H1 (cell line): ENCODE measurements at regions not wholly inside any gene's neighbourhood (a gene's known extent, or its start where the extent isn't known, plus 50 kb on each side); places are given as distances from the start of the nearest gene placed in this dataset.

Experiments
- CTCF ChIA-PET: fragments of 300-600 bp; sonication (Branson Sonifier 250); formaldehyde crosslinking; loops from one replicate; lab custom pipeline; 2021; ENCODE audit not compliant: partially characterized antibody; lab: Charles Lee
- POLR2A ChIA-PET: fragments of 300-600 bp; sonication (Branson Sonifier 250); formaldehyde crosslinking; loops from one replicate; lab custom pipeline; 2021; ENCODE audit warnings: inconsistent platforms; ENCODE audit not compliant: partially characterized antibody; lab: Charles Lee
- DNase-seq, 2 experiments: peaks; one replicate each; pipeline versions ENCODE4 v3.0.0 to v3.0.0-alpha.2; 2010 to 2022; ENCODE audit warnings: low spot score in 2 of 2, low read depth in 1 of 2, mixed read lengths in 1 of 2
- FAIRE-seq: peaks from 2 replicates; lab custom pipeline; 2011; peaks lifted over from hg19 to GRCh38; lab: Jason Lieb, UNC
- H2AFZ ChIP-seq: 2 replicates; pipeline ENCODE4 v1.8.1; 2012; ENCODE audit warnings: low read length, inconsistent platforms
- H2AK5ac ChIP-seq: 2 replicates; pipeline ENCODE4 v1.6.1; 2013; ENCODE audit warnings: low read depth, low read length
- H2BK120ac ChIP-seq: replicated peaks from 2 replicates; pipeline ENCODE3; 2013; ENCODE audit warnings: low read depth, low read length, inconsistent platforms
- H2BK12ac ChIP-seq: 2 replicates; pipeline ENCODE4 v1.6.1; 2013; ENCODE audit warnings: low read depth, low read length
- H2BK15ac ChIP-seq: 2 replicates; pipeline ENCODE4 v1.6.1; 2013; ENCODE audit warnings: low read length
- H2BK20ac ChIP-seq: 2 replicates; pipeline ENCODE4 v1.6.1; 2013; ENCODE audit warnings: low read length
- H2BK5ac ChIP-seq: 2 replicates; pipeline ENCODE4 v1.6.1; 2013; ENCODE audit warnings: low read depth, low read length
- H3K14ac ChIP-seq: 2 replicates; pipeline ENCODE4 v1.6.1; 2013; ENCODE audit warnings: inconsistent platforms; ENCODE audit not compliant: insufficient read length
- H3K18ac ChIP-seq: 2 replicates; pipeline ENCODE4 v1.6.1; 2013; ENCODE audit warnings: low read length; ENCODE audit errors: extremely low read depth
- H3K23ac ChIP-seq: 2 replicates; pipeline ENCODE4 v1.6.1; 2013; ENCODE audit warnings: inconsistent platforms; ENCODE audit not compliant: insufficient read length
- H3K23me2 ChIP-seq: 2 replicates; pipeline ENCODE4 v1.6.1; 2013; ENCODE audit warnings: low read depth, low read length
- H3K27ac ChIP-seq: 2 replicates; pipeline ENCODE4 v1.6.1; 2011; ENCODE audit warnings: low read depth, low read length, inconsistent platforms
- H3K27me3 ChIP-seq, 4 experiments: replicated peaks in 1 of 4; 1 replicate in 1 of 4; 2 replicates in 3 of 4; pipeline versions ENCODE4 v1.6.1 to v1.8.1; 2011 to 2013; ENCODE audit warnings: low read length in 3 of 4, mild to moderate bottlenecking in 3 of 4, inconsistent platforms in 2 of 4, mixed read lengths in 2 of 4, moderate library complexity in 1 of 4; ENCODE audit not compliant: control insufficient read depth in 3 of 4, insufficient read depth in 3 of 4; ENCODE audit errors: extremely low read depth in 1 of 4
- H3K36me3 ChIP-seq, 4 experiments: 2 replicates each; pipeline versions ENCODE4 v1.6.1 to v1.8.1; 2011 to 2013; ENCODE audit warnings: mild to moderate bottlenecking in 4 of 4, low read length in 3 of 4, moderate library complexity in 2 of 4, control low read depth in 1 of 4, inconsistent platforms in 1 of 4; ENCODE audit not compliant: insufficient read depth in 4 of 4, control insufficient read depth in 2 of 4
- H3K4ac ChIP-seq: replicated peaks from 2 replicates; pipeline ENCODE3; 2013; ENCODE audit warnings: low read length, low read depth, mixed read lengths, inconsistent platforms; ENCODE audit not compliant: insufficient read length
- H3K4me1 ChIP-seq, 4 experiments: replicated peaks in 1 of 4; 1 replicate in 1 of 4; 2 replicates in 3 of 4; pipeline versions ENCODE4 v1.6.1 to v1.8.1; 2011 to 2013; ENCODE audit warnings: low read length in 3 of 4, inconsistent platforms in 2 of 4, mixed read lengths in 1 of 4; ENCODE audit not compliant: insufficient read depth in 4 of 4, control insufficient read depth in 3 of 4
- H3K4me2 ChIP-seq, 2 experiments: 2 replicates each; pipeline versions ENCODE4 v1.6.1 to v1.8.1; 2011 to 2013; ENCODE audit warnings: low read depth in 2 of 2, low read length in 2 of 2, control low read depth in 1 of 2, inconsistent platforms in 1 of 2, mild to moderate bottlenecking in 1 of 2; ENCODE audit not compliant: insufficient read depth in 1 of 2
- H3K4me3 ChIP-seq, 4 experiments: fragments of 200-600, 300-600 bp in 1 of 4; sonication (generic), shearing (Covaris generic), sonication (Bioruptor Twin) in 1 of 4; 2 replicates each; pipeline versions ENCODE4 v1.5.1 to v1.8.1; 2011 to 2016; ENCODE audit warnings: low read length in 4 of 4, low read depth in 3 of 4, control low read depth in 2 of 4, inconsistent platforms in 2 of 4, mild to moderate bottlenecking in 2 of 4, mixed read lengths in 1 of 4, moderate library complexity in 1 of 4; ENCODE audit not compliant: insufficient read depth in 2 of 4; ENCODE audit errors: extremely low read depth in 1 of 4
- H3K56ac ChIP-seq: replicated peaks from 2 replicates; pipeline ENCODE3; 2013; ENCODE audit warnings: low read depth, mild to moderate bottlenecking, mixed read lengths, low read length, inconsistent platforms; ENCODE audit not compliant: insufficient read length
- H3K79me1 ChIP-seq: 2 replicates; pipeline ENCODE4 v1.6.1; 2013; ENCODE audit warnings: low read depth, low read length, control low read depth
- H3K79me2 ChIP-seq, 2 experiments: 2 replicates each; pipeline versions ENCODE4 v1.6.1 to v1.8.1; 2012 to 2013; ENCODE audit warnings: low read length in 2 of 2, mild to moderate bottlenecking in 2 of 2, inconsistent platforms in 1 of 2; ENCODE audit not compliant: insufficient read depth in 2 of 2, control insufficient read depth in 1 of 2
- H3K9ac ChIP-seq, 4 experiments: replicated peaks in 1 of 4; 1 replicate in 1 of 4; 2 replicates in 3 of 4; pipeline versions ENCODE4 v1.6.1 to v1.8.1; 2011 to 2013; ENCODE audit warnings: low read depth in 3 of 4, low read length in 3 of 4, control low read depth in 2 of 4, mild to moderate bottlenecking in 2 of 4, moderate library complexity in 2 of 4, inconsistent platforms in 1 of 4; ENCODE audit errors: extremely low read depth in 1 of 4
- H3K9me3 ChIP-seq, 2 experiments: 2 replicates each; pipeline versions ENCODE4 v1.6.1 to v1.8.1; 2012 to 2013; ENCODE audit warnings: mild to moderate bottlenecking in 2 of 2, moderate library complexity in 2 of 2, control low read depth in 1 of 2, inconsistent platforms in 1 of 2, low read depth in 1 of 2, low read length in 1 of 2, mixed read lengths in 1 of 2; ENCODE audit not compliant: insufficient read depth in 2 of 2
- H4K20me1 ChIP-seq, 2 experiments: replicated peaks in 1 of 2; 2 replicates each; pipeline versions ENCODE3 to v1.8.1; 2011 to 2013; ENCODE audit warnings: inconsistent platforms in 2 of 2, low read length in 2 of 2, mild to moderate bottlenecking in 1 of 2; ENCODE audit not compliant: insufficient read depth in 2 of 2, control insufficient read depth in 1 of 2
- H4K5ac ChIP-seq: 2 replicates; pipeline ENCODE4 v1.6.1; 2013; ENCODE audit warnings: low read length, low read depth, mixed read lengths, inconsistent platforms; ENCODE audit not compliant: insufficient read length
- H4K8ac ChIP-seq: 2 replicates; pipeline ENCODE4 v1.8.0; 2013; ENCODE audit warnings: mild to moderate bottlenecking, moderate library complexity, low read length, inconsistent platforms; ENCODE audit not compliant: insufficient read depth; ENCODE audit errors: extremely low read depth
- H4K91ac ChIP-seq: replicated peaks from 2 replicates; pipeline ENCODE3; 2013; ENCODE audit warnings: low read length, mixed read lengths, inconsistent platforms; ENCODE audit not compliant: insufficient read length
- CREB1 ChIP-seq: IDR thresholded peaks from 2 replicates; pipeline ENCODE4 v1.6.1; 2012; ENCODE audit warnings: inconsistent platforms
- CTBP2 ChIP-seq: IDR thresholded peaks from 2 replicates; pipeline ENCODE4 v1.7.0; 2011; ENCODE audit warnings: borderline replicate concordance, mild to moderate bottlenecking, moderate library complexity, mixed read lengths, low read length; ENCODE audit not compliant: insufficient read depth, insufficient read length
- EGR1 ChIP-seq: IDR thresholded peaks from 2 replicates; pipeline ENCODE4 v1.6.1; 2011; ENCODE audit warnings: low read depth, low read length, borderline replicate concordance
- POLR2A ChIP-seq, 2 experiments: IDR thresholded peaks; 1 replicate in 1 of 2; 2 replicates in 1 of 2; pipeline ENCODE4 v1.6.1; 2011; ENCODE audit warnings: low read depth in 2 of 2, low read length in 2 of 2, mild to moderate bottlenecking in 2 of 2; ENCODE audit errors: control extremely low read depth in 1 of 2
- SAP30 ChIP-seq: fragments of 300-600 bp; sonication (generic); IDR thresholded peaks from 2 replicates; pipeline ENCODE4 v1.7.1; 2012; ENCODE audit warnings: low read length, moderate library complexity, mild to moderate bottlenecking, inconsistent platforms; ENCODE audit not compliant: insufficient read depth, insufficient replicate concordance
- WGBS, 2 experiments: shearing (Covaris generic) in 1 of 2; methylation state at CpG; one replicate each; pipeline versions ENCODE4 v1.1.6 to v1.1.7; 2013 to 2015; ENCODE audit warnings: low lambda C conversion rate in 2 of 2, mixed read lengths in 2 of 2, inconsistent platforms in 1 of 2, low coverage in 1 of 2, missing lambda C conversion rate in 1 of 2; ENCODE audit not compliant: insufficient replicate concordance in 2 of 2, insufficient coverage in 1 of 2, insufficient read length in 1 of 2; ENCODE audit errors: extremely low coverage in 1 of 2, missing lambda C conversion rate in 1 of 2; 5-methylcytosine and 5-hydroxymethylcytosine counted together

GRCh38 chr10:118444069-118444468 is 101.9 kb upstream of the FAM204A start:
- H3K4ac ChIP-seq = no peak overlapping the region
- no peak overlapping the region for H2BK120ac ChIP-seq
- H2BK12ac ChIP-seq = no peak overlapping the region
- no peak overlapping the region for H4K5ac ChIP-seq
- ChIA-PET POLR2A (no interaction called here), CTCF (interaction anchor here (0.6 to 1.4 kb wide), 3 partner anchors 15 to 1153 kb away, joined by 3 to 4 read pairs (median 3); no protein-coding TSS in a partner anchor)
- no peak overlapping the region for H2BK5ac ChIP-seq
- H4K91ac ChIP-seq = no peak overlapping the region
- no peak overlapping the region for H2AK5ac ChIP-seq
- no peak overlapping the region for H3K14ac ChIP-seq
- H2AFZ ChIP-seq = no peak overlapping the region
- H2BK20ac ChIP-seq = no peak overlapping the region
- no peak overlapping the region for H3K27ac ChIP-seq
- DNase-seq = no peak
- H3K4me2 ChIP-seq = no peak overlapping the region
- H3K79me1 ChIP-seq = no peaks in the 10 kb centered on the region
- no peaks in the 10 kb centered on the region for H3K23me2 ChIP-seq
- no peaks in the 10 kb centered on the region for H3K4me1 ChIP-seq
- no peak for FAIRE-seq
- H4K8ac ChIP-seq = no peak overlapping the region
- TF ChIP-seq EGR1 (no peak), CTBP2 (no peak), SAP30 (no peak), POLR2A (IDR thresholded peaks at IDR 0.05; ENCODE audit: control extremely low read depth in 1 of 2, low read depth in 2 of 2, low read length in 2 of 2) (no peak), CREB1 (no peak)
- no peak overlapping the region for H2BK15ac ChIP-seq
- WGBS, 2 experiments = 88% methylated on average over 2 of the region's 2 CpGs; no CpG with 5 or more reads in 1 of the 2 experiments
- H3K23ac ChIP-seq = no peak overlapping the region
- H3K27me3 ChIP-seq = no peaks in the 10 kb centered on the region; a peak in 1 of 7 replicates
- H4K20me1 ChIP-seq = no peaks in the 10 kb centered on the region
- no peaks in the 10 kb centered on the region for H3K9me3 ChIP-seq
- no peaks in the 10 kb centered on the region for H3K36me3 ChIP-seq
- H3K79me2 ChIP-seq = no peaks in the 10 kb centered on the region
- H3K56ac ChIP-seq = no peak overlapping the region
- H3K4me3 ChIP-seq = no peak overlapping the region
- H3K18ac ChIP-seq = no peak overlapping the region
- no peak overlapping the region for H3K9ac ChIP-seq
